Transverse colon (tissue), 4 donors: ENCODE measurements at regions not wholly inside any gene's neighbourhood (a gene's known extent, or its start where the extent isn't known, plus 50 kb on each side); places are given as distances from the start of the nearest gene placed in this dataset.

Experiments
- CTCF ChIP-seq, 5 experiments: fragments of 200-600 bp in 3 of 5; fragments of 450-650 bp in 2 of 5; sonication (generic) in 3 of 5; IDR thresholded peaks; 1 replicate in 2 of 5; 2 replicates in 3 of 5; pipeline ENCODE4 v1.5.1; 2016 to 2017; ENCODE audit warnings: antibody characterized with exemption in 5 of 5, inconsistent platforms in 3 of 5, mild to moderate bottlenecking in 2 of 5, moderate library complexity in 1 of 5
- EP300 ChIP-seq: sonication (generic); formaldehyde crosslinking; IDR thresholded peaks from one replicate; pipeline ENCODE4 v1.6.1; 2017; ENCODE audit warnings: antibody characterized with exemption, low read depth
- POLR2A ChIP-seq: fragments of 450-650 bp; IDR thresholded peaks from one replicate; pipeline ENCODE4 v1.6.1; 2016; ENCODE audit warnings: antibody characterized with exemption, mild to moderate bottlenecking, moderate library complexity
- POLR2AphosphoS5 ChIP-seq, 3 donors: sonication (generic); formaldehyde crosslinking; IDR thresholded peaks; one replicate each; pipeline ENCODE4 v1.6.1; 2016; ENCODE audit warnings: antibody characterized with exemption in 3 of 3

DNA sequence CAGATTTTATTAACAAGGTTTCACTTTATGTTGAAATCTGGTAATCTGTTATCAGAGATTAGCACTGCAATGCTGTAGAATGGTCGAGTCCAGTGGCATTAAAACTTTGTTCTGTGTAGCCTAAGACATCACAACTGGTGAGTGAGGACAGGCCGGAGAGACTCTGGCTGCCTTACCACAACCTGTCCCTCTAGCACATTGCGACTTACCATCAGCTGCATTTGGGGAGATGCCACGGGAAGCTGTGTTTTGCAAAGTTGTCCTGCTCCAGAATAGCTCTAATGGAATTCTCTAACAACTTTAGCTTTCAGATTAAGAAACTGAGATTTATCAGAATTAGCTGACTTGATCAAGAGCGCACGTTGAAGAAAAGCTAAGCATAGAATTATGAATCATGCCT lies 493.3 kb downstream of the MAFB start:
- TF ChIP-seq CTCF (IDR thresholded peaks at IDR 0.05) = no peak
- TF ChIP-seq POLR2A = no peak
- no peak for TF ChIP-seq POLR2AphosphoS5 (IDR thresholded peaks at IDR 0.05)
- TF ChIP-seq EP300 = no peak
